IPS-20b (cell line): ENCODE measurements at regions not wholly inside any gene's neighbourhood (a gene's known extent, or its start where the extent isn't known, plus 50 kb on each side); places are given as distances from the start of the nearest gene placed in this dataset.

Source experiments
- H3K27ac ChIP-seq: one replicate; pipeline ENCODE4 v1.5.1; 2013; ENCODE audit warnings: low read length
- H3K27me3 ChIP-seq: 2 replicates; pipeline ENCODE4 v1.6.1; 2013; ENCODE audit warnings: mild to moderate bottlenecking, low read length, inconsistent platforms; ENCODE audit not compliant: insufficient read depth
- H3K36me3 ChIP-seq: 2 replicates; pipeline ENCODE4 v1.6.1; 2013; ENCODE audit warnings: low read depth, mild to moderate bottlenecking, inconsistent platforms, low read length, moderate library complexity; ENCODE audit not compliant: insufficient read depth
- H3K4me1 ChIP-seq: 2 replicates; pipeline ENCODE4 v1.6.1; 2013; ENCODE audit warnings: mild to moderate bottlenecking, control low read depth, inconsistent platforms, low read length, moderate library complexity; ENCODE audit not compliant: insufficient read depth
- H3K4me3 ChIP-seq: 2 replicates; pipeline ENCODE4 v1.5.1; 2013; ENCODE audit warnings: mild to moderate bottlenecking, low read length, inconsistent platforms
- H3K9ac ChIP-seq: 2 replicates; pipeline ENCODE4 v1.6.1; 2013; ENCODE audit warnings: low read depth, mild to moderate bottlenecking, inconsistent platforms, low read length, moderate library complexity
- H3K9me3 ChIP-seq: 2 replicates; pipeline ENCODE4 v1.6.1; 2013; ENCODE audit warnings: mild to moderate bottlenecking, low read depth, low read length, inconsistent platforms; ENCODE audit not compliant: insufficient read depth

DNA sequence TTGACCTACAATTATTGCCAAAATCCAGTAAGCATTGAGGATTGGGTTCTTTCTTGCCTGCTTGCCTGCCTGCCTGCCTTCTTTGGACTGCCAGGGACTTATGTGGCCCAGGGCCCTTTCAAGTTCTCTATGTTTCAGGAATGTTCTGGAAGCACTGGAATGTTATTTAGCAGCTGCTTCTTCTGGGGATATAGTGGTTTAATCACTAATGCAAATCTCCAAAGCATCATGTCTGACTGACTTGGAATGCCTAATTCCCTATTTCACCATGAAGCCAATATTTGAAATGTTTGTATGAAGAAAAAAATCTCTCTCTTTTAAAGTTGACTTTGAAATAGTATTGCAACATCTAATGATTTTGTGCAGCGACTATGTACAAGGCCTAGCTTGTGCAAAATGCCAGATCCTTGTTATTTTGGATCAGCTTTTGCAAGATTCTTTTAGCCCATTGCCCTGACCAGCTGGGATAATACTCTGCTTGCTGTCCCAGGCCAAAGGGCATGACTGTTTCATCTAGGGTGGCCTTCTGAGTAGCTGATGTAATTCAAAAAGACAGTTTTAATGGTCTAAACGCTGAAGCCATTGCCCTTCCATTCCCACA, 204.6 kb downstream of the RND3 start:
- Histone ChIP-seq H3K27ac (no peak overlapping the region), H3K4me3 (no peak overlapping the region)

DNA sequence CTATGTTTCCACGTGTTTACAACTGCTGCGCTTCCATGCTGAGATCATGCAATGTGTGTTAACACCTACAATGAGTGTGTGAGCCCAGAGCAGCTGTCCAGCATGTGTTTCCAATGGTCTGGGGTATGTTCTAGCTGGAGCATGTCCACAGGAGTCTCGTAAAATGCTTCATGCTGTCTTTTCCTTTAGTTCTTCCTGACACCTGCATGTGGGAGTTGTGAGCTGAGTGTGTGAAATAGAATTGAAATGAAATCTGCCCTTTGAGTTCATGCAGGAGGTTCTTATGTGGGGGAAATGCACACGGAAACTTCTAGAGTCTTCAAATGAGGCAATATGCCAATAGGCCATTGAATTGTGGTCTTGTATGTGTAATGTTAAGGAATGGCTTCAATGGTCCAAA, 205.1 kb downstream of the RND3 start:
- no peaks in the 10 kb centered on the region for H3K27me3 ChIP-seq
- H3K4me1 ChIP-seq = no peaks in the 10 kb centered on the region
- no peaks in the 10 kb centered on the region for H3K36me3 ChIP-seq
- no peak overlapping the region for H3K9ac ChIP-seq
- H3K4me3 ChIP-seq = no peak overlapping the region
- H3K9me3 ChIP-seq = peaks cover 14% of the 10 kb centered on the region; the same call in 1 of the 2 replicates
- no peak overlapping the region for H3K27ac ChIP-seq

More for the DNA sequence above, 204.6 kb downstream of the RND3 start:
- H3K9ac ChIP-seq = no peak overlapping the region
- H3K27me3 ChIP-seq = no peaks in the 10 kb centered on the region
- H3K9me3 ChIP-seq = peaks cover 9% of the 10 kb centered on the region; the same call in 1 of the 2 replicates
- H3K4me1 ChIP-seq = no peaks in the 10 kb centered on the region
- H3K36me3 ChIP-seq = no peaks in the 10 kb centered on the region

- Histone ChIP-seq H3K9me3 (peaks cover 34% of the 10 kb centered on the region), H3K36me3 (0 out of 2 replicates have a peak, but pooled peaks cover 5% of the 10 kb centered on the region), H3K4me3 (no peak overlapping the region), H3K27ac (no peak overlapping the region), H3K9ac (no peak overlapping the region), H3K4me1 (no peaks in the 10 kb centered on the region), H3K27me3 (no peaks in the 10 kb centered on the region)
Measured at GRCh38 chr2:150280231-150280630, 207.2 kb downstream of the RND3 start.

GRCh38 chr2:150279686-150280085, 207.8 kb downstream of the RND3 start:
- H3K27ac ChIP-seq = no peak overlapping the region
- H3K4me1 ChIP-seq = no peaks in the 10 kb centered on the region
- no peak overlapping the region for H3K9ac ChIP-seq
- peaks cover 38% of the 10 kb centered on the region for H3K9me3 ChIP-seq
- H3K4me3 ChIP-seq = no peak overlapping the region
- H3K36me3 ChIP-seq = 0 out of 2 replicates have a peak, but pooled peaks cover 5% of the 10 kb centered on the region
- H3K27me3 ChIP-seq = no peaks in the 10 kb centered on the region

GRCh38 chr2:150276737-150277136, 210.7 kb downstream of the RND3 start:
- no peak overlapping the region for H3K9ac ChIP-seq
- 0 out of 2 replicates have a peak, but pooled peaks cover 5% of the 10 kb centered on the region for H3K36me3 ChIP-seq
- peaks cover 38% of the 10 kb centered on the region for H3K9me3 ChIP-seq
- H3K4me3 ChIP-seq = no peak overlapping the region
- H3K4me1 ChIP-seq = no peaks in the 10 kb centered on the region
- no peak overlapping the region for H3K27ac ChIP-seq
- H3K27me3 ChIP-seq = no peaks in the 10 kb centered on the region

- H3K27me3 ChIP-seq = no peaks in the 10 kb centered on the region
- H3K4me1 ChIP-seq = no peaks in the 10 kb centered on the region
- no peak overlapping the region for H3K4me3 ChIP-seq
- H3K9ac ChIP-seq = no peak overlapping the region
- H3K36me3 ChIP-seq = 0 out of 2 replicates have a peak, but pooled peaks cover 5% of the 10 kb centered on the region
- peaks cover 38% of the 10 kb centered on the region for H3K9me3 ChIP-seq
- no peak overlapping the region for H3K27ac ChIP-seq
Measured at GRCh38 chr2:150274108-150274507, 213.4 kb downstream of the RND3 start.

DNA sequence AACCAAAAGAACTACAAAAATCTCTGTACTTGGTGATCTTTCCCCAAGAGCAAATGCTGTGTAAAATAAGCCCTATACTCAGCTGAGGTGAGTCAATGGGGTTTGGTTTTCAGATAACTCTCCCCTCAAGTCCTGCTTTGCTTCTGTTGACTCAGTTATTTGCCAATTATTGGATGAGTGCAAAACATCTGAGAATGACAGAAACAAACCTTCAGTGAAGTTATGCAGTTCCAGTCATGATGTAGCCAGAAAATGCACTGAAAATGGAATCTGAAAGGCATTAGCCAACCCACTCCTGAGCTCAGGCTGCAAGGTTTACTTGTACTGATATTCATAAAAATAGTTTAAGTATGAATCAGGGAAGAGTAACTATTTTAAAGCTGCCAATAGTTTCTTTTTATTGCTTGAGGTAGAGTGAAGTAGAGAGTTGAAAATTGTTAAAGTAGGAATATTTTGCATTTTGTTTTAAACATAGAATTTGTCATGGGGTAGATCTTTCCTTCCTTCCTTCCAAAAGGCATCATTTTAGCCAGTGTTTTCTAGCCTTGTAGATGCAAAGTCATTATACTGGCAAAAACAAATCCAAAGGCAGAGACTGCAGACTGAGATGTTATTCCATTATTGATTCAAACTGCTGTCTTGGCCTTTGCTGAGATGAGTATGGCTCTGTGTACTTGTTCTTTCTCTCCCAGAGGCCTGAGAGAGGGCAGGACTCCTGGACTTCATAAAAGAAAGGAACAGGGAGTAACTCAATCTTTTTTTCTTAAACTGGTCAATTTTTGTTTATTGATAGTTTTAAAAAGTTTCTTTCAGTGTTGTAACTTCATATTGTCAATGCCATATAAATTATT, 215.3 kb downstream of the RND3 start:
- H3K4me3 ChIP-seq = no peak overlapping the region
- H3K9me3 ChIP-seq = peaks cover 23% of the 10 kb centered on the region
- H3K27ac ChIP-seq = no peak overlapping the region
- H3K36me3 ChIP-seq = 0 out of 2 replicates have a peak, but pooled peaks cover 5% of the 10 kb centered on the region
- H3K4me1 ChIP-seq = peaks cover 4% of the 10 kb centered on the region; the same call in 1 of the 2 replicates
- H3K9ac ChIP-seq = no peak overlapping the region
- H3K27me3 ChIP-seq = no peaks in the 10 kb centered on the region

GRCh38 chr2:150267651-150268415, 219.6 kb downstream of the RND3 start:
- Histone ChIP-seq H3K4me3 (no peak overlapping the region), H3K36me3 (no peaks in the 10 kb centered on the region), H3K27ac (no peak overlapping the region), H3K4me1 (peaks cover 4% of the 10 kb centered on the region; the same call in 1 of the 2 replicates), H3K9me3 (no peaks in the 10 kb centered on the region; the same call in 1 of the 2 replicates), H3K9ac (no peak overlapping the region), H3K27me3 (no peaks in the 10 kb centered on the region)

GRCh38 chr2:150266931-150267330, 220.5 kb downstream of the RND3 start:
- Histone ChIP-seq H3K27me3 (no peaks in the 10 kb centered on the region), H3K36me3 (no peaks in the 10 kb centered on the region), H3K9ac (no peak overlapping the region), H3K9me3 (no peaks in the 10 kb centered on the region; the same call in 1 of the 2 replicates), H3K4me3 (no peak overlapping the region), H3K27ac (no peak overlapping the region), H3K4me1 (peaks cover 4% of the 10 kb centered on the region; the same call in 1 of the 2 replicates)

DNA sequence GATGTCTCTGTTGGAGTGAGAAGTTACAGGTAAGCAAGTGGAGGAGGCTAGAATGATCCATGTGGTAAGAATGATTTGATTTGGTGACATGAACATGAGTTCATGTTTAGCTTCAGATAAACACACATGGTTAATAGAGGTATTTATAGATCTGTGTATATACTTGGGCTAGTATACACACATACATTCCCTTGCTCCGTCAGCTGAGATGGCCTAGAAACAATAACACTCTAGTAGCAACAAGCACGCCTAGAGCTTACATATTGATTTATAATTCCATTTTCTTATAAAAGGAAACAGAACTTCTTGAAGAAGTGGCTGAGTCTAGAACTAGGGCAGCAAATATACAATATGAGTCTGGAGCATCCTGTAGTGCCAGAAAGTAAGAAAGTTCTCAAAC, 223.0 kb downstream of the RND3 start:
- no peak overlapping the region for H3K4me3 ChIP-seq
- no peaks in the 10 kb centered on the region for H3K36me3 ChIP-seq
- H3K9ac ChIP-seq = no peak overlapping the region
- no peak overlapping the region for H3K27ac ChIP-seq
- H3K4me1 ChIP-seq = peaks cover 4% of the 10 kb centered on the region; the same call in 1 of the 2 replicates
- no peaks in the 10 kb centered on the region for H3K9me3 ChIP-seq
- no peaks in the 10 kb centered on the region for H3K27me3 ChIP-seq

GRCh38 chr2:150261691-150262090, 225.8 kb downstream of the RND3 start:
- H3K27me3 ChIP-seq = no peaks in the 10 kb centered on the region
- H3K36me3 ChIP-seq = no peaks in the 10 kb centered on the region

More at GRCh38 chr2:150261691-150262090, 225.8 kb downstream of the RND3 start:
- no peak overlapping the region for H3K27ac ChIP-seq
- no peaks in the 10 kb centered on the region for H3K4me1 ChIP-seq
- H3K4me3 ChIP-seq = no peak overlapping the region
- no peaks in the 10 kb centered on the region for H3K9me3 ChIP-seq
- H3K9ac ChIP-seq = no peak overlapping the region
